ENCODE measurements at regions not wholly inside any gene's neighbourhood (a gene's known extent, or its start where the extent isn't known, plus 50 kb on each side); places are given as distances from the start of the nearest gene placed in this dataset.

DNA sequence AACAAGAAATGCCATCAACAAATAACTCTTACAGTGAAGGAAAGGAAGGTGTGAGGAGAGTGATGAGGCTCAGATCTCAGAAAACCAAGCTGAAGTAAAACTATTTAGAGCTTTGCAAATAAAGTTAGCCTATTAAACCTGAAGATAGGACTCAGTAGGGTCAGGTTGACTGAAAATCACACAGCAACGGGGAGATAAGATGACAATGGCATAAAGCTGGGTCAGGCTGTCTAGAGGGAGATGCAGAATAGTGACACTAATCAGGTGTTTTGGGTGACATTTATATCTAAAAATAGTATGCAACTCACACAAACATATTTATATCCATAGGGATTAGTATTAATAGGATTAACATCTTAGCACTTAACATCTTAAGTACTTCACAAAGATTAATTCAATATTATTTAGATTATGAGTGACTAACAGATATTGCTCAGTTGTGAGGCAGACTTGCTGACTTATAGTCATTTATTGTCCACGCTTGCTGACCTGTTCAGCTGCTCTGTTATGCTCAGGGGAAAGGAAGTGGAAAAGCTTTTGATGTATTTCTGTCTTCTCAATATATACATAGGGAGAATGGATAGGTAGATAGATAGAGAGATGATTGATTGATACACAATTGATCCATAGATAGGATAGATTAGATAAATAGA, 130.7 kb upstream of the GUCY1A1 start:
- Histone ChIP-seq H3K27me3 (no peaks in the 10 kb centered on the region), H3K4me1 (ENCODE audit: control insufficient read depth in 1 of 2, insufficient read depth in 1 of 2, low read depth in 1 of 2, low read length in 1 of 2) (no peaks in the 10 kb centered on the region), H3K9me3 (no peaks in the 10 kb centered on the region), H3K4me3 (ENCODE audit: low read depth in 1 of 2, low read length in 1 of 2) (no peak overlapping the region), H3K36me3 (no peaks in the 10 kb centered on the region), H3K27ac (no peak overlapping the region)
- TF ChIP-seq, protein P1, sequence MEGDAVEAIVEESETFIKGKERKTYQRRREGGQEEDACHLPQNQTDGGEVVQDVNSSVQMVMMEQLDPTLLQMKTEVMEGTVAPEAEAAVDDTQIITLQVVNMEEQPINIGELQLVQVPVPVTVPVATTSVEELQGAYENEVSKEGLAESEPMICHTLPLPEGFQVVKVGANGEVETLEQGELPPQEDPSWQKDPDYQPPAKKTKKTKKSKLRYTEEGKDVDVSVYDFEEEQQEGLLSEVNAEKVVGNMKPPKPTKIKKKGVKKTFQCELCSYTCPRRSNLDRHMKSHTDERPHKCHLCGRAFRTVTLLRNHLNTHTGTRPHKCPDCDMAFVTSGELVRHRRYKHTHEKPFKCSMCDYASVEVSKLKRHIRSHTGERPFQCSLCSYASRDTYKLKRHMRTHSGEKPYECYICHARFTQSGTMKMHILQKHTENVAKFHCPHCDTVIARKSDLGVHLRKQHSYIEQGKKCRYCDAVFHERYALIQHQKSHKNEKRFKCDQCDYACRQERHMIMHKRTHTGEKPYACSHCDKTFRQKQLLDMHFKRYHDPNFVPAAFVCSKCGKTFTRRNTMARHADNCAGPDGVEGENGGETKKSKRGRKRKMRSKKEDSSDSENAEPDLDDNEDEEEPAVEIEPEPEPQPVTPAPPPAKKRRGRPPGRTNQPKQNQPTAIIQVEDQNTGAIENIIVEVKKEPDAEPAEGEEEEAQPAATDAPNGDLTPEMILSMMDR (IDR thresholded peaks at IDR 0.05): no peak

DNA sequence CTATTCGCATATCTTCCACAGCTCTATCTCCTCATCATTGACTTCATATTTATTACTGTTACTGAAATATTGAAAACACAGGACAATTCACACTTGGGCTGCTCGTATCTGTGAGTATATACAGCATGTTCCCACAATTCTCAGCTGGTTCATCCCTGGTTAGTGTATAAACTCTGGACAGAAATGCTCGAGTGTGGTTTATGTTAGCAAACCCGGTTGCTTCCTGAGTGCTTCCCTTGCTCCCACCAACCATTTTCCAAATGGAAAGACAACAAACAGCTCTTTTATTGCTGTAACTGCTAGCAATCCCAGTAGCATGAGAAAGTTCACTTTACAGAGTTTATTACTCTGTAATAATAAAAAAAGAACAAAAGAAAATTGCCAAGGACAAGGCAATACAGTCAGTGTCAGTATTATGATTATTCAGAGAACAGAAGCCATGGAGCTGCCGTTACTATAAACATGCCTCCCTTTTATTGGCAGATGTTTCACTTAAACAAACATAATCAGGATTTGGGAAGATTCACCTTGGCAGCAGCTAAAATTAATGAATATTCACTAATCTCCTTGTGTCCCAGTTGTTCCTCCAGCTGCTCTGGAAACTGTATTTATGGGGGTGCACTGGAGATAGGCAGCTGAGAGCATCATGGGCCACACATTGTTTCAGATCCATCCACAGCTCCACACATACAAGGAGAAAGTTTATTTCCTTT, 134.1 kb upstream of the GUCY1A1 start:
- Histone ChIP-seq H3K4me3 (ENCODE audit: low read depth in 1 of 2, low read length in 1 of 2) (no peak overlapping the region), H3K36me3 (no peaks in the 10 kb centered on the region), H3K4me1 (ENCODE audit: control insufficient read depth in 1 of 2, insufficient read depth in 1 of 2, low read depth in 1 of 2, low read length in 1 of 2) (no peaks in the 10 kb centered on the region), H3K27ac (no peak overlapping the region), H3K27me3 (no peaks in the 10 kb centered on the region), H3K9me3 (no peaks in the 10 kb centered on the region)
- TF ChIP-seq, protein P1 (IDR thresholded peaks at IDR 0.05): no peak

DNA sequence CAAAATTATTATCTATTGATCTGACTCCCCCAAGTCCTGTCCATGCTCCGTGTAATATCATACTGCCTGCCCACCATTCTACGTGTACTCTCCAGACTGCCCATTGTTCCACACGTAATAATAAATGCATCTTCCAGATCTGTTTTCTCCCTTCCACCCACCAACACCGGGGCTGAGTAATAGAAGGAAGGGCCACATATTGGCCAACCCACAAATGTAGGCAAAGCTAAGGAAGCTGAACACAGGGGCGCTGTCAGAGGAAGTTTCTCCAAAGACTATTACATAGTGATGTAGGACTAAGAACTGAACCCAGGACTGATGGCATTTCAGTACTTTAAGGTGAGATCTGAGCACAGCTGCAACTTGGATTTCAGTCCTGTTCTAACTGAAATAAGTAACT, 135.8 kb upstream of the GUCY1A1 start:
- Histone ChIP-seq H3K27ac (no peak overlapping the region), H3K36me3 (no peaks in the 10 kb centered on the region)
- TF ChIP-seq, protein P1 (IDR thresholded peaks at IDR 0.05): no peak

DNA sequence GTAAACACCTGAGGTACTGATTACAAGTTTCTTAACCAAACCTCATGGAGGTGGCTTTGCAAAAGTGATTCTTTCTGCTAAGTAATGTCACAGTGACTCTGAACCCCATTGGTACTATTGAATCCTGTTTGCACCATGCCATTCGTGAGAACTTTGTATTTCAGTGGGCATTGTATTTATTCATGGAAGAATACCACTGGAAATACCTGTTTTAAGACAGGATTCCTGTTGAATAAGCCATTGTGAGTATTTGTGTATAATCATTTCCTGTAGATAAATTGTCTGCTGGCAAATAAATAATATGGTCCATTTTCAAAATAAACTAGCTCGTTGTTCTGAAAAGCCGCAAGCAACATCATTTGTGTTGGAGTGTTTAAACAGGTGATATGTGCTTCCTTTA, 136.4 kb upstream of the GUCY1A1 start:
- no peaks in the 10 kb centered on the region for H3K36me3 ChIP-seq
- H3K4me3 ChIP-seq (ENCODE audit: low read depth in 1 of 2, low read length in 1 of 2): no peak overlapping the region
- TF ChIP-seq, protein P1 (IDR thresholded peaks at IDR 0.05): no peak
- H3K4me1 ChIP-seq (ENCODE audit: control insufficient read depth in 1 of 2, insufficient read depth in 1 of 2, low read depth in 1 of 2, low read length in 1 of 2): no peaks in the 10 kb centered on the region
- no peaks in the 10 kb centered on the region for H3K9me3 ChIP-seq
- no peak overlapping the region for H3K27ac ChIP-seq
- H3K27me3 ChIP-seq: no peaks in the 10 kb centered on the region

More for the DNA sequence above, 135.8 kb upstream of the GUCY1A1 start:
- Histone ChIP-seq H3K4me1 (ENCODE audit: control insufficient read depth in 1 of 2, insufficient read depth in 1 of 2, low read depth in 1 of 2, low read length in 1 of 2) (no peaks in the 10 kb centered on the region), H3K4me3 (ENCODE audit: low read depth in 1 of 2, low read length in 1 of 2) (no peak overlapping the region), H3K9me3 (no peaks in the 10 kb centered on the region), H3K27me3 (no peaks in the 10 kb centered on the region)

DNA sequence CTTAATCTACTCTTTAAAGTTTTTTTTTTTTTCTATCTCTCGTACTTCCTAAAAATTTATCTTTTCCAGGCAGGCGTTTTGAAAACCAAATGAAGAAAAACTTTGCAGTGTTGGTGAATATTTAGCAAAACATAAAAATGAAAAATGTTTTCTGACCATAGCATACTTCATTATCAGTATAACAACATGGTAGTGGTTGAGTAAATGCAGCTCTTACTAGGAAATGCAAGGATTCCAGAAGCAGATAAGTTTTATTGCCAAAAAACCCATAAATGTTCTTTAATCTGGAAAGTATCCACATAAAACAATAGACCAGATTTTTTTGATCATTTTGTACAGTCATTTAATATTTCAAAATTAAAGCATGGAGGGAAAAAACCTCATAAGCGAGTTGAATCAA, 136.9 kb upstream of the GUCY1A1 start:
- Histone ChIP-seq H3K9me3 (no peaks in the 10 kb centered on the region), H3K4me1 (ENCODE audit: control insufficient read depth in 1 of 2, insufficient read depth in 1 of 2, low read depth in 1 of 2, low read length in 1 of 2) (no peaks in the 10 kb centered on the region), H3K4me3 (ENCODE audit: low read depth in 1 of 2, low read length in 1 of 2) (no peak overlapping the region), H3K27me3 (no peaks in the 10 kb centered on the region), H3K27ac (no peak overlapping the region), H3K36me3 (no peaks in the 10 kb centered on the region)
- TF ChIP-seq, protein P1 (IDR thresholded peaks at IDR 0.05): no peak
